GM20000 (cell line): ENCODE measurements at regions not wholly inside any gene's neighbourhood (a gene's known extent, or its start where the extent isn't known, plus 50 kb on each side); places are given as distances from the start of the nearest gene placed in this dataset.

Experiments
- DNase-seq: peaks from one replicate; pipeline ENCODE4 v3.0.0; 2012; ENCODE audit warnings: low spot score
- TF ChIP-seq, protein P1 (sequence below): IDR thresholded peaks from 2 replicates; pipeline ENCODE4 v1.5.1; 2012; ENCODE audit warnings: mild to moderate bottlenecking, control low read depth; ENCODE audit errors: extremely low read depth, missing control alignments

DNA sequence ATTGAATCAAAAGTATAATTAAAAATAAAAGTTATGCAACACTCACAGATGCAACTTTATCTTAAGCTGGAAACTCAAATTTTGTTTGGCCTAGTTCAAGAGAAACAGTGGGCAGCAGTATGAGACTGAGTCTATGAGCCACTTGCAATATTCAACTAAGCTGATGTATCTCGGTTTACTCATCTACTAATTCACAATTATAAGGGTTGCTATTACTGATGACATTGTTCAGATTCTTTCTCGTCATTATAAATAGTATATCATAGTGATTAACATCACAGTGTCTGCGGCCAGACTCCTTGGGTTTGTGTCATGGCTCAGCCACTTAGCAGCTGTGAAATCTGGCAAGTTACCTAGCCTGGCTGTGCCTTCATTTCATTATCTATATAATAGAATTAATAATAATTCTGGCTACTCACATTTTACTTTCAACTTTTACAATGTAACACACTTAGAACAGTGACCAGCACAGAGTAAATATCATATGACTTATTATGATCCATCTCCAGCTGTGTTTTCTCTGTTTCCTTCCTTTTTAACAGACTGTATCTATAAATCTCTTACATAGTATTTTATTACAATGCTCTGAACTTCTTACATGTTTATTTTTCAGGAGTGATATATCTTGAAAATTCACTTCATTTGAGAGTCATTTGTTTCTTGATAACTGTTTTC, 194.3 kb upstream of the RGS18 start:
- TF ChIP-seq, protein P1, sequence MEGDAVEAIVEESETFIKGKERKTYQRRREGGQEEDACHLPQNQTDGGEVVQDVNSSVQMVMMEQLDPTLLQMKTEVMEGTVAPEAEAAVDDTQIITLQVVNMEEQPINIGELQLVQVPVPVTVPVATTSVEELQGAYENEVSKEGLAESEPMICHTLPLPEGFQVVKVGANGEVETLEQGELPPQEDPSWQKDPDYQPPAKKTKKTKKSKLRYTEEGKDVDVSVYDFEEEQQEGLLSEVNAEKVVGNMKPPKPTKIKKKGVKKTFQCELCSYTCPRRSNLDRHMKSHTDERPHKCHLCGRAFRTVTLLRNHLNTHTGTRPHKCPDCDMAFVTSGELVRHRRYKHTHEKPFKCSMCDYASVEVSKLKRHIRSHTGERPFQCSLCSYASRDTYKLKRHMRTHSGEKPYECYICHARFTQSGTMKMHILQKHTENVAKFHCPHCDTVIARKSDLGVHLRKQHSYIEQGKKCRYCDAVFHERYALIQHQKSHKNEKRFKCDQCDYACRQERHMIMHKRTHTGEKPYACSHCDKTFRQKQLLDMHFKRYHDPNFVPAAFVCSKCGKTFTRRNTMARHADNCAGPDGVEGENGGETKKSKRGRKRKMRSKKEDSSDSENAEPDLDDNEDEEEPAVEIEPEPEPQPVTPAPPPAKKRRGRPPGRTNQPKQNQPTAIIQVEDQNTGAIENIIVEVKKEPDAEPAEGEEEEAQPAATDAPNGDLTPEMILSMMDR, result no peak
- no peak for DNase-seq

DNA sequence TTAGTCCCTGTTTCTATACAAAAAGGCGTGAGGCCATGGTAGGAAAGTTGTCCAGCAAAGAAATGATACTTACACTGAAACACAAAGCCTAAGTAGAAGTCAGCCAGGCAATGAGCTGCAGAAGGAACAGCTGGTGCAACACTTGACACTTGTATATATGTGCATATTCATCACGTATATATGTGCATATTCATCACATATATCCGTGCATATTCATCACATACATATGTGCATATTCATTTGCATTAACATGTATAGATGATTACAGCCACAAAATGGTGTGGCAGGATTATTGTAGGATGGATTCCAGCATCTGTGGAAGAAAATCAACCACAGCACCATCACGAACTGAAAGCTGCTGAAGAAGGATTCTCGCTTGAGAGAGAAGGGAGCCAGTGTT, 189.0 kb upstream of the RGS18 start:
- TF ChIP-seq, protein P1, result no peak
- no peak for DNase-seq

DNA sequence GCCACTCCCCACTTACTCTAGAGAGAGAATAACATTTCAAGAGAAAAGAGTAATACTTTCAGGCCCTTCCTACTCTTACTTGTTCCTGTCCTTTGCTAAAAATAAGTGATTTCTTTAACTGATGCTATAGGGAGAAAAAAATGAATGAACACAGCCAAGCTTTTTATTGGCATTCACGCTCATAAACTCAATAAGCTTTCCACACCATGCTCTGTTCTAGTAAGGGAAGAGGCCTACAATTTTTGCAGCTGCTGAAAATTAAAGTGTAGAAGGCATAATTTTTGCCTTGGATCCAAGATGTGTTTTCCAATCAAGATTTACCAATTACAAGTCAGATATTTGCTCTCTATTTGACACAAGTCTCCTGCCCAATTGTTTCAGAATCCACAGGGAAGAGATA, 188.1 kb upstream of the RGS18 start:
- DNase-seq, result no peak
- TF ChIP-seq, protein P1, result no peak

DNA sequence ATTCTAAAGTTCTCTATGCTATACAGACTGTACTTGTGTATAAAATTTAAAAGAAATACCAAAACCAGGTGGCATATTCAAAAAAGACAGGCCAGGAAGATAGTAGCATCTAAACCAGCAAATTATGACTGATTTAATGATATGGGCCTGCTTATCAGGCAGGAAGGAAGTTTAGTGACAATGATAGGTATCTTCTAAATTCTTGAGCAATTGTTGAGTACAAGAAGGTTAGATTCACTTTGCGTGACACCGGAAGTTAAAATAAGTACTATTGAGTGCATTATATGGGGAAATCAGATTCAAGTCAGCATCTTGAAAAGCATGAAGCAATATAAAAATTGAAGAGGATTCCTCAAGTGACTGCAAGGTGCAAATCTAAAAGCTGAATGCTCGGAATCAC, 186.8 kb upstream of the RGS18 start:
- DNase-seq, result no peak
- TF ChIP-seq, protein P1, result no peak

DNA sequence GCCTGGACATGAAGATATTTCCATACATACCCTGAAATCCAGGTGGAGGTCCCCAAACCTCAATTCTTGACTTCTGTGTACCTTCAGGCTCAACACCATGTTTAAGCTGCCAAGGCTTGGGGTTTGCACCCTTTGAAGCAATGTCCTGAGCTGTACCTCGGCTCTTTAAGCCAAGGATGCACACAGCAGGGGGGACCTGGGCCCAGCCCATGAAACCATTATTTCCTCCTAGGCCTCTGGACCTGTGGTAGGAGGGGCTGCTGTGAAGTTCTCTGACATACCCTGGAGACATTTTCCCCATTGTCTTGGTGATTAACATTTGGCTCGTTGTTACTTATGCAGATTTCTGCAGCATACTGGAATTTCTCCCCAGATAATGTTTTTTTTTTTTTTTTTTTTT, 184.3 kb upstream of the RGS18 start:
- TF ChIP-seq, protein P1, result no peak
- DNase-seq, result no peak

DNA sequence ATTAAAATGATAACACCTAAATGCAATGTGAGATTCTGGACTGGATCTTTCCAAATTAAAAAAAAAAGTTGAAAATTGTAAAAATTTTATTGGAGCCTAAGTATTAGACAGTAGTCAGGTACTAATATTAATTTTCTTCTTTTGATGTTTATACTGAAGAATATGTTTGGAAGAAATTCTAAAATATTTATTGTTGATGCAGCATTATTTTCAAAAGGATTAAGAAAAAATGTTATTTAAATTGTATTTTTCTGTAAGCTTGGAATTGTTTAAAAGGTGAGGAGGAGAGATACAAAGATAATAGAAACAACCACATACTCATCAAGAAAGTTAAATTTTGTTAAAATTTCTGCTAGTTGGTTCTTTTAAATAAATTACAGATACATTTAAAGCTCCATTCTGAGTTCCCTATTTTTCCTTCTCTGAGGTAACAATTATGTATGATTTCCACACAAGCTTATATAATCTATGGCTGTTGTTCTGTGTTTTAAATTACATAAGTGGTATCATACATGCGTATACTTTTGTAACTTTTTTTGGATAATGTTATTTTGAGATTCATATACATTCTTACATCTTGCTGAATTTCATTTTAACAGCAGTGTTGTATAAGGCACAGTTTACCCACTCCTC, 180.3 kb upstream of the RGS18 start:
- DNase-seq, result no peak
- TF ChIP-seq, protein P1, result no peak

DNA sequence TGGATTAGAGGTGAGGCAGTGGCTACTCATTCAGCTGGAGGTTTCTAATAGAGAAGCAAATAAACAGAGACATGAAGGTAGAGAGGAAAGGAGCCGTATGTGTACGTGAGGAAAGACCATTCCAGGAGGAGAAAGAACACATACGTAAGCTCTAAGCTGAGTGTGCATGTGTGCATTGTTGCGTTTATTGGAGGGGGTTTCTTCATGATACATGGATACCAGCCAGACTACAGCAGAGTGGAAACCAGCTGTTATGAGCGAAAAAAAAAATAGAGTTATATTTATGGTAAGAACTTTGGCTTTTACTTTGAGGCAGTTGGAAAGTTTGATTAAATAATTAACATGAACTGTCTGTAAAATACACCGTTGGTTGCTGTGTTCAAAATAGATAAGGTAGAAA, 173.4 kb upstream of the RGS18 start:
- DNase-seq, result no peak
- TF ChIP-seq, protein P1, result no peak
